ENCODE measurements at regions not wholly inside any gene's neighbourhood (a gene's known extent, or its start where the extent isn't known, plus 50 kb on each side); places are given as distances from the start of the nearest gene placed in this dataset.

GRCh38 chr13:23018143-23018542 lies 162.6 kb upstream of the SGCG start:
- TF ChIP-seq EZH2 (IDR thresholded peaks at IDR 0.05; ENCODE audit: low read length, unreplicated experiment): no peak
- TF ChIP-seq EZH2phosphoT487 (IDR thresholded peaks at IDR 0.05; ENCODE audit: borderline replicate concordance, low read length): no peak
- Histone ChIP-seq H2AFZ (ENCODE audit: low read length) (no peak overlapping the region), H4K20me1 (ENCODE audit: low read length) (no peaks in the 10 kb centered on the region), H3K36me3 (ENCODE audit: low read depth, low read length) (no peaks in the 10 kb centered on the region; the same call in 1 of the 2 replicates), H3K27ac (ENCODE audit: low read length) (no peak overlapping the region), H3F3A (ENCODE audit: low read length, unreplicated experiment) (no peaks in the 10 kb centered on the region), H3K9me2 (replicated peaks; ENCODE audit: low read length) (no peaks in the 10 kb centered on the region), H3K4me1 (ENCODE audit: insufficient read depth, low read length) (no peaks in the 10 kb centered on the region), H3K4me2 (ENCODE audit: low read length) (no peak overlapping the region), H3K9me3 (ENCODE audit: low read length) (no peaks in the 10 kb centered on the region), H3K79me2 (ENCODE audit: low read length) (no peaks in the 10 kb centered on the region), H3K9ac (ENCODE audit: low read length) (no peak overlapping the region), H3K27me3 (ENCODE audit: low read length) (peaks cover 5% of the 10 kb centered on the region; the same call in 1 of the 2 replicates), H3K4me3 (ENCODE audit: low read length) (no peak overlapping the region)
- DNase-seq (no peak), ATAC-seq (no peak)
- intact Hi-C loops (cut with micrococcal nuclease): no loop called here
- POLR2A ChIA-PET (ENCODE audit: unreplicated experiment): no interaction called here
- no TSS peak for BruUV-seq (replicated peaks)
- CTCF ChIA-PET: no interaction called here

GRCh38 chr13:23020246-23020843 lies 160.4 kb upstream of the SGCG start:
- H3F3A ChIP-seq (ENCODE audit: low read length, unreplicated experiment): no peaks in the 10 kb centered on the region
- no TSS peak for BruUV-seq (replicated peaks)
- no peaks in the 10 kb centered on the region for H3K79me2 ChIP-seq (ENCODE audit: low read length)
- ChIA-PET CTCF (interaction anchor here (0.5 to 1.0 kb wide), 4 partner anchors 206 to 905 kb away, joined by 3 to 13 read pairs (median 6); no protein-coding TSS in a partner anchor), POLR2A (ENCODE audit: unreplicated experiment) (no interaction called here)
- no peaks in the 10 kb centered on the region; the same call in 1 of the 2 replicates for H3K36me3 ChIP-seq (ENCODE audit: low read depth, low read length)
- no peaks in the 10 kb centered on the region for H3K9me2 ChIP-seq (replicated peaks; ENCODE audit: low read length)
- intact Hi-C loops (cut with micrococcal nuclease): loop anchor here (1.0 kb wide), 1 partner anchor 219 kb away; no protein-coding TSS in a partner anchor
- H4K20me1 ChIP-seq (ENCODE audit: low read length): no peaks in the 10 kb centered on the region
- peaks cover 5% of the 10 kb centered on the region; the same call in 1 of the 2 replicates for H3K27me3 ChIP-seq (ENCODE audit: low read length)
- DNase-seq: peak; percentile 66
- peak; percentile 82 for ATAC-seq
- H2AFZ ChIP-seq (ENCODE audit: low read length): no peak overlapping the region
- TF ChIP-seq EZH2phosphoT487 (IDR thresholded peaks at IDR 0.05; ENCODE audit: borderline replicate concordance, low read length): no peak
- TF ChIP-seq CTCF (conservative IDR thresholded peaks at IDR 0.05; ENCODE audit: low read depth, low read length): peak; percentile 74
- H3K4me3 ChIP-seq (ENCODE audit: low read length): no peak overlapping the region
- no peak overlapping the region for H3K4me2 ChIP-seq (ENCODE audit: low read length)
- H3K4me1 ChIP-seq (ENCODE audit: insufficient read depth, low read length): no peaks in the 10 kb centered on the region
- H3K9ac ChIP-seq (ENCODE audit: low read length): no peak overlapping the region
- H3K9me3 ChIP-seq (ENCODE audit: low read length): no peaks in the 10 kb centered on the region
- H3K27ac ChIP-seq (ENCODE audit: low read length): no peak overlapping the region

GRCh38 chr13:23021906-23022305 lies 158.9 kb upstream of the SGCG start:
- Histone ChIP-seq H3K4me3 (ENCODE audit: low read length) (no peak overlapping the region), H2AFZ (ENCODE audit: low read length) (no peak overlapping the region), H3K27me3 (ENCODE audit: low read length) (peaks cover 5% of the 10 kb centered on the region; the same call in 1 of the 2 replicates), H3K36me3 (ENCODE audit: low read depth, low read length) (no peaks in the 10 kb centered on the region; the same call in 1 of the 2 replicates), H3F3A (ENCODE audit: low read length, unreplicated experiment) (no peaks in the 10 kb centered on the region), H3K79me2 (ENCODE audit: low read length) (no peaks in the 10 kb centered on the region), H3K4me1 (ENCODE audit: insufficient read depth, low read length) (no peaks in the 10 kb centered on the region), H4K20me1 (ENCODE audit: low read length) (no peaks in the 10 kb centered on the region), H3K9me3 (ENCODE audit: low read length) (no peaks in the 10 kb centered on the region), H3K9me2 (replicated peaks; ENCODE audit: low read length) (no peaks in the 10 kb centered on the region), H3K9ac (ENCODE audit: low read length) (no peak overlapping the region), H3K27ac (ENCODE audit: low read length) (no peak overlapping the region), H3K4me2 (ENCODE audit: low read length) (no peak overlapping the region)
- POLR2A ChIA-PET (ENCODE audit: unreplicated experiment): no interaction called here
- ATAC-seq (no peak), DNase-seq (no peak)
- no TSS peak for BruUV-seq (replicated peaks)
- no peak for TF ChIP-seq EZH2phosphoT487 (IDR thresholded peaks at IDR 0.05; ENCODE audit: borderline replicate concordance, low read length)
- TF ChIP-seq EZH2 (IDR thresholded peaks at IDR 0.05; ENCODE audit: low read length, unreplicated experiment): no peak
- TF ChIP-seq CTCF (conservative IDR thresholded peaks at IDR 0.05; ENCODE audit: low read depth, low read length): no peak
- intact Hi-C loops (cut with micrococcal nuclease): no loop called here
- CTCF ChIA-PET: no interaction called here
